Skeletal muscle satellite cell (primary cell): ENCODE measurements at regions not wholly inside any gene's neighbourhood (a gene's known extent, or its start where the extent isn't known, plus 50 kb on each side); places are given as distances from the start of the nearest gene placed in this dataset.

ENCODE experiments used
- H3K27me3 ChIP-seq: 2 replicates; pipeline ENCODE4 v1.7.0; 2013; ENCODE audit warnings: low read length; ENCODE audit not compliant: control insufficient read depth, insufficient read depth
- H3K36me3 ChIP-seq: 2 replicates; pipeline ENCODE4 v1.7.0; 2013; ENCODE audit warnings: mild to moderate bottlenecking, control low read depth, low read length; ENCODE audit not compliant: insufficient read depth
- H3K4me1 ChIP-seq: 2 replicates; pipeline ENCODE4 v1.7.0; 2013; ENCODE audit warnings: low read length; ENCODE audit not compliant: control insufficient read depth, insufficient read depth
- H3K4me2 ChIP-seq: 2 replicates; pipeline ENCODE4 v1.7.0; 2013; ENCODE audit warnings: mild to moderate bottlenecking, low read length
- H3K4me3 ChIP-seq: 2 replicates; pipeline ENCODE4 v1.7.0; 2013; ENCODE audit warnings: low read length
- H3K9ac ChIP-seq: 2 replicates; pipeline ENCODE4 v1.7.0; 2013; ENCODE audit warnings: mild to moderate bottlenecking, low read depth, low read length, moderate library complexity
- H3K9me3 ChIP-seq: replicated peaks from 2 replicates; pipeline ENCODE4 v1.7.0; 2013; ENCODE audit warnings: mild to moderate bottlenecking, control low read depth, low read length

GRCh38 chr10:124289851-124290795, 128.6 kb downstream of the OAT start:
- no peaks in the 10 kb centered on the region for H3K27me3 ChIP-seq
- no peak overlapping the region for H3K4me3 ChIP-seq
- no peaks in the 10 kb centered on the region for H3K9me3 ChIP-seq
- no peak overlapping the region for H3K9ac ChIP-seq
- H3K36me3 ChIP-seq: no peaks in the 10 kb centered on the region
- peaks cover 27% of the 10 kb centered on the region for H3K4me1 ChIP-seq
- H3K4me2 ChIP-seq: no peak overlapping the region

- Histone ChIP-seq H3K27me3 (no peaks in the 10 kb centered on the region), H3K4me1 (peaks cover 27% of the 10 kb centered on the region), H3K4me2 (no peak overlapping the region), H3K36me3 (no peaks in the 10 kb centered on the region), H3K9ac (no peak overlapping the region), H3K4me3 (no peak overlapping the region), H3K9me3 (no peaks in the 10 kb centered on the region)
Observed at GRCh38 chr10:124288928-124289850, 129.5 kb downstream of the OAT start.

- Histone ChIP-seq H3K4me2 (no peak overlapping the region), H3K36me3 (no peaks in the 10 kb centered on the region), H3K4me3 (no peak overlapping the region), H3K9me3 (no peaks in the 10 kb centered on the region), H3K4me1 (peaks cover 27% of the 10 kb centered on the region), H3K27me3 (no peaks in the 10 kb centered on the region), H3K9ac (no peak overlapping the region)
Observed at GRCh38 chr10:124288486-124288885, 130.2 kb downstream of the OAT start.

DNA sequence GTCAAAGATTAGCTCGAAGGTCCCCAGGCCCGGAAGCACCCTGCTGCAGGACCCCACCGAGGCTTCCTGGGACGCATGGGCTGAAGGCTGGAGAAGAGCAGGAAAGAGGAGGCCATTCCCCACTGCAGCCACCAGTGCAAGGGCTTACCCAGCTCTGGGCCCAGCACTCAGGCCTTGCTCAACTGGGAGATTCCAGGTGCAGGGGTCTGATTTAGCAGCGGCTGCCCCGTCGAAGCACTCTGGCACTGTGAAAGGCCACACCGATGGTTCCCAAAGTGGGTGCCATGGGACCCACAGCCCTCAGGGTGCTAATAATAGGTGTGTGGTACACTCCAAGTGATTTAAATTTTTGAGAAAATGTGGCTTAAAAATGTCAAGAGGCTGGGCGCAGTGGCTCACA, 130.9 kb downstream of the OAT start:
- no peaks in the 10 kb centered on the region for H3K27me3 ChIP-seq
- H3K9ac ChIP-seq: no peak overlapping the region
- peaks cover 23% of the 10 kb centered on the region for H3K4me1 ChIP-seq
- H3K4me2 ChIP-seq: no peak overlapping the region
- no peak overlapping the region for H3K4me3 ChIP-seq
- H3K9me3 ChIP-seq: no peaks in the 10 kb centered on the region
- H3K36me3 ChIP-seq: no peaks in the 10 kb centered on the region

DNA sequence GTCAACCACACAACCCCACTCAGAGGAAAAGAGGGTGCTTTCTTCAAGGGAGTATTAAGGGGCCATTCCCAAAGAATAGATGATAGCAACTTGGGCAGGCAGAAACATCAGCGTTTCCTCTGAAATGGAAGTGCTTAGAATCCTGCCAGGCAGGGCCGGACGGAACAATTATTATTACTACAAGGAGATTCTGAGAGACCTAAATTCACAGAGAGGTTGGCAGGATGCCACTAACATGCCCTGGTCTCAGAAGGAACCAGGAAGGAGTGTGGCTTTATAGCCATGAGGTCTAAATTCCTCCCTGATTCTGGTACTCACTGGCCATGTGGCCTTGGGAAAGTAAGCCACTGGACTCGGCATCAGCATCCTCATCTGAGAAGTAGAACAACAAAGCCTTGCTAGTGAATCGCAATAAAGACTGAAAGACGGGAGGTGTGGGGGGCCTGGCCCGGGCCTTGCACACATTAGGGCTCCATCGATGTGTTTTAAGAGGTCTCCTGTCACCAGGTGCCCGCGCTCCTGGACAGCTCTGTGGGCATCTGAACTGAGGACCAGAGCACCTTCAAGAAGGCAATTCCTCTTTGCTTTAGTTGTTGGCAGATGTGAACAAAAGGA, 131.5 kb downstream of the OAT start:
- Histone ChIP-seq H3K4me2 (no peak overlapping the region), H3K36me3 (no peaks in the 10 kb centered on the region), H3K27me3 (no peaks in the 10 kb centered on the region), H3K9ac (no peak overlapping the region), H3K4me1 (peaks cover 23% of the 10 kb centered on the region), H3K4me3 (no peak overlapping the region), H3K9me3 (no peaks in the 10 kb centered on the region)

DNA sequence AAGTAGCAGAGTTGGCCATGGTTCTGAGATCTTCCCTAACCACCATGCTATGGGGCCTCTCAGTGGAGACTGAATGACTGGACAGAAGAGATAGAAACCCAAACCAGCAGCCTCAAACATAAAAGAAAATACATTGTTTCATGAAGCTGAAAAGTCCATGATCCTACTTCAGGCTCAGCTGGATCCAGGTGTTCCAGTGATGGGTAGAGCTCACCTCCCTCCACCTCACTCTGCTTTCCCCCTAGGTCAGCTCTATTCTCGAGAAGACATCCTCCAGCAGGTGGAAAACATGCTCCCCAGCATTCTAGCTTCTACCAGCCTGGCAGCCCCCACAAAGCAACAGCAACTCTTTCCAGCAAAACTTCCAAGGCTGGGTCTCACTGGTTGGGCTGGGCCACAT, 132.1 kb downstream of the OAT start:
- Histone ChIP-seq H3K9me3 (no peaks in the 10 kb centered on the region), H3K4me1 (peaks cover 23% of the 10 kb centered on the region), H3K9ac (no peak overlapping the region), H3K4me3 (no peak overlapping the region), H3K4me2 (no peak overlapping the region), H3K27me3 (no peaks in the 10 kb centered on the region), H3K36me3 (no peaks in the 10 kb centered on the region)

GRCh38 chr10:124285587-124286527, 132.9 kb downstream of the OAT start:
- H3K9ac ChIP-seq: no peak overlapping the region
- H3K4me2 ChIP-seq: peak overlapping the region; percentile 72
- no peaks in the 10 kb centered on the region for H3K27me3 ChIP-seq
- H3K4me1 ChIP-seq: peaks cover 23% of the 10 kb centered on the region
- H3K36me3 ChIP-seq: no peaks in the 10 kb centered on the region
- H3K9me3 ChIP-seq: no peaks in the 10 kb centered on the region
- H3K4me3 ChIP-seq: peak overlapping the region; percentile 57

- H3K9me3 ChIP-seq: no peaks in the 10 kb centered on the region
- H3K9ac ChIP-seq: no peak overlapping the region
- H3K36me3 ChIP-seq: no peaks in the 10 kb centered on the region
- no peaks in the 10 kb centered on the region for H3K27me3 ChIP-seq
- no peak overlapping the region for H3K4me2 ChIP-seq
- H3K4me3 ChIP-seq: no peak overlapping the region
- H3K4me1 ChIP-seq: peaks cover 9% of the 10 kb centered on the region
Observed at GRCh38 chr10:124283949-124284250, 134.8 kb downstream of the OAT start.

GRCh38 chr10:124283215-124283948, 135.3 kb downstream of the OAT start:
- Histone ChIP-seq H3K9me3 (no peaks in the 10 kb centered on the region), H3K9ac (no peak overlapping the region), H3K4me1 (peaks cover 9% of the 10 kb centered on the region), H3K4me3 (no peak overlapping the region), H3K36me3 (no peaks in the 10 kb centered on the region), H3K27me3 (no peaks in the 10 kb centered on the region), H3K4me2 (no peak overlapping the region)

DNA sequence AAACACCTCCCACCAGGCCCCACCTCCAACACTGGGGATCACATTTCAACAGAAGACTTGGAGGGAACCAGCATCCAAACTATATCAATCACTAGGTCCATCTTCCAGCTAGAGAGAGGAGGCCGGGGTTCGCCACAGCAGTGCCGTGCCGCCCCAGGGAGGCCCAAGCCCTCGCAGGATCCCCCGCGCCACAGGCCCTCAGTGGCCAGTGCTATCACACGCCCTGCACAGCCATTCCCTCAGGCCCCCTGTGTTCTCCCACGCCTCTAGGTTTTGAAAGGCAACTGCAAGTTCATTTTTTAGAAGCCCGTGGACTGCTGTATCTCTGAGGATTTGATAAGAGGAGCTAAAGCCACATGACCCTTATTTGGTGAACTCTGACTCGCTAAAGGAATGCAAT, 136.4 kb downstream of the OAT start:
- H3K27me3 ChIP-seq: no peaks in the 10 kb centered on the region
- peaks cover 9% of the 10 kb centered on the region for H3K4me1 ChIP-seq
- no peaks in the 10 kb centered on the region for H3K36me3 ChIP-seq
- no peak overlapping the region for H3K9ac ChIP-seq
- H3K9me3 ChIP-seq: no peaks in the 10 kb centered on the region
- no peak overlapping the region for H3K4me3 ChIP-seq
- H3K4me2 ChIP-seq: no peak overlapping the region
